RCC 7860 (cell line): ENCODE measurements at regions not wholly inside any gene's neighbourhood (a gene's known extent, or its start where the extent isn't known, plus 50 kb on each side); places are given as distances from the start of the nearest gene placed in this dataset.

ENCODE experiments used
- DNase-seq: peaks from one replicate; pipeline ENCODE4 v3.0.0-alpha.2; 2015; ENCODE audit warnings: low spot score
- FAIRE-seq: peaks from 2 replicates; lab custom pipeline; 2012; peaks lifted over from hg19 to GRCh38; lab: Jason Lieb, UNC

GRCh38 chr6:14738497-14738896, 507.4 kb upstream of the JARID2 start:
- no peak for DNase-seq

DNA sequence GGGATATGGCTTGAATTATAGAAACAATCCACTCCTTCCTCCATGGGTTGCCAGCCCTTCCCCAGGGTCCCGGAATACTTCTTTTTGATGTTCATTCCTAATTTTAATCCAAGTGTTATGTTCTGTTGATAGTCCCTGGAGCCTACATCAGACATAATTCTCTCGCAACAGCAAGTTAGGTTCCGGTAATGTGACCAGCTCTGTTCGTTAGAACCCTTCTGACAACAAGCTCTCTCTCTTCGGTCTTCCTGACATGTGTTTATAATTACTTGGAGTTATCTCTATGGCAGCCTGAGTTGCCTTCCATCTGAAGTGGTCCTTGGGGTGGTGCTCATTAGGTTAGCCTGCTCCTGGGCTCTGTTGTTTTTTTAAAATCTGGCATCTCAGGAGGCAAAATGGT, 506.9 kb upstream of the JARID2 start:
- DNase-seq: no peak
- FAIRE-seq: no peak

More at GRCh38 chr6:14738497-14738896, 507.4 kb upstream of the JARID2 start:
- no peak for FAIRE-seq

GRCh38 chr6:14739827-14740226, 506.0 kb upstream of the JARID2 start:
- no peak for DNase-seq

DNA sequence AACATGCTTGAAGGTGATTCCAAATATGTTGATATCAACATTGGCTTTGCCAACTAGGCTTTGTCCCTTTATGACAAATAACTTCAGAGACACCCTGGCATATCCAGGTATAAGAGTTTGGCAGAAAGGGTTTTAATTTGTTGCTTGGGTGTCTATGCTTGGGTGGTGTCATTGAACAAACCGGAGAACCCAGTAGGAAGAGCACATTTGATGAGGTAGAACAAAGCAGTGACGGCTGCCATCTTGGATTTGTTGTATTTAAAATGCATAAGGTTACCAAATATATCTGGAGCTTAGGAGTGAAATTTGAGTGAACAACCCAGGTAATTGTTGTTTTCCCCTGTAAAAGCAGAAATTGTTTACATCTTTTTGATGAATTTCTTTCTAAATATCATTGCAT, 503.7 kb upstream of the JARID2 start:
- FAIRE-seq: no peak

More at GRCh38 chr6:14739827-14740226, 506.0 kb upstream of the JARID2 start:
- FAIRE-seq: no peak

GRCh38 chr6:14742680-14743079, 503.2 kb upstream of the JARID2 start:
- FAIRE-seq (no peak), DNase-seq (no peak)

More for the DNA sequence above, 503.7 kb upstream of the JARID2 start:
- DNase-seq: no peak

GRCh38 chr6:14743144-14743473, 502.8 kb upstream of the JARID2 start:
- DNase-seq: no peak
- FAIRE-seq: no peak

DNA sequence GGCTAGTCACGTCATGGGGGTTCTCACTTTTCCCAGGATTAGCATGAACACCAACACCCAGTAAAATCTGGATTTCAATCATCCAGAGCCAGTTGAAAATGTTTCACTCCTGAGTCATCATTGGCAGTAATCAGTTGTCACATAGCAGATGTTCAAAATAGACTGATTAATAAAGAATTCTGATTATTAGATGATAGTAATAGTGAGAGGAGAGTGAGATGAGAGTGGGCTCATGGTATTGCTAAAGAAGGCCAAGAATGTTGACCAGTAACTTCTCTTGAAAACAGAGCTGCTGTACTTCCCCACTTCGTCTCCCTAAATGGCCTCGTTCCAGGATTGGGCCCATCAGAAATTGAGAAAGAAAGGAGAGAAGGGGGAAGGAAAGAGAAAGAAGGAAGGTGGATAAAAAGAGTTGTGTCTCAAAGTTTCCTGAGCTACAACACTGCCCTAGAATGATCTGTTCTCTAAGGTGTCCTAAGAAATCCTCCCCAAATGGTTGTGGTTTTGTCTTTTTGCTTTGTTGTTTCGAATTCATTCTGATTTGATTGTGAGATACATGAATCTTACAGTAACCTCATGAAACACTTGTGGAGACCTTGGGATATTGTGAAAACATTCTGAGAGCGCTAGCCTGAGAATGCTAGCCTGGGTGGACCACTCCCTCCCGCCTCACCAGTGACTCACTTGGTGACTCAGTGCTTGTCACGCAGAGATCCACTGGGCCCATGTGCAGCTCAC, 502.2 kb upstream of the JARID2 start:
- peak; percentile 95 for DNase-seq
- FAIRE-seq: peak; percentile 95

- DNase-seq (no peak), FAIRE-seq (no peak)
Measured at GRCh38 chr6:14744212-14744556, 501.7 kb upstream of the JARID2 start.

DNA sequence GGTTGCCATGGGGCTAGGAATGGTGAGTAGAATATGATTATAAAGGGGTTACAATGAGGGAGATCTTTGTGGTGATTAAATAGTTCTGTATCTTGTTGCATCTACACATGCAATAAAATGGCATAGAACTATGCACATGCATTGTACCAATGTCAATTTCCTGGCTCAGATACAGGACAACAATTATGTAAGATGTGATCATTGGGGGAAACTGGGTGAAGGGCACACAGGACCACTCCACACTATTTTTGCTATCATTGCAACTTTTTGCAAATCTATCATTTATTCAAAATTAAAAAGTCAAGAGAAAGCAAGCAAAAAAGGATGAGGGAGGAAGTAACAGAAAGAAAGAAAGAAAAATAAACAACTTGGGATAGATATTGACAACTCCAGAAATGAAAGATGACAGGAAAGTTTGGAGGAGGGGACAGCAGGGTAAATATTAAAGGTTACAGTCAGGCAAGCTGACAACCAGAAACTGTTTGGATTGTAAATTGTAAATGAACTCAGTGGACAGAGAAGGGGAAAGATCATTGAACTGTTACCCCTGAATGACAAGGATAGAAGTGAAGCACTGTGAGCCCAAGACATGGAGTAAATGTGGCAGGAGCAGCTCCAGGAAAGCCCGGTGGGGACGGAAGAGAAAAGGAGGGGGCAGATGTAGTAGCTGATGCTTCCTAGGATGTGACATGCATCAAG, 499.6 kb upstream of the JARID2 start:
- FAIRE-seq: no peak
- DNase-seq: no peak

- no peak for DNase-seq
- FAIRE-seq: no peak
Measured at GRCh38 chr6:14747881-14748520, 497.9 kb upstream of the JARID2 start.

DNA sequence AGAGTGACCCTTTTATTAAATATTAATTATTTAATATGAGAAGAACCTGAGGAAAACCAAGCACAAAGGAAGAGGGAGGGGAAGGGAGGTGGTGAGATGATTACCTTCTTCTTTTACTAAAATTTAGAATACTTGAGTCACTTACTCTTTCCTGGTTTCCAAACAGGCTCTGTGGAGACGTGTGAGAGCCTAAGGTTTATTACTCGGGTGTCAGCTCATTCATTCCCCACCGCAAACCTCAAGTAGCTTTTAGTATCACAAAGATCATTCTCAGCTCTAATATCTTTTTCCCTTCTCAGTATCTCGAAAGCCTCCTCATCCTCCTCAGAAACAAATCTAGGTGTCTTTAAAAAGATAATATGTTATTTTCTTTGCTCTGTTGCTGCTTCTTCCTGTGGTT, 497.2 kb upstream of the JARID2 start:
- no peak for DNase-seq

DNA sequence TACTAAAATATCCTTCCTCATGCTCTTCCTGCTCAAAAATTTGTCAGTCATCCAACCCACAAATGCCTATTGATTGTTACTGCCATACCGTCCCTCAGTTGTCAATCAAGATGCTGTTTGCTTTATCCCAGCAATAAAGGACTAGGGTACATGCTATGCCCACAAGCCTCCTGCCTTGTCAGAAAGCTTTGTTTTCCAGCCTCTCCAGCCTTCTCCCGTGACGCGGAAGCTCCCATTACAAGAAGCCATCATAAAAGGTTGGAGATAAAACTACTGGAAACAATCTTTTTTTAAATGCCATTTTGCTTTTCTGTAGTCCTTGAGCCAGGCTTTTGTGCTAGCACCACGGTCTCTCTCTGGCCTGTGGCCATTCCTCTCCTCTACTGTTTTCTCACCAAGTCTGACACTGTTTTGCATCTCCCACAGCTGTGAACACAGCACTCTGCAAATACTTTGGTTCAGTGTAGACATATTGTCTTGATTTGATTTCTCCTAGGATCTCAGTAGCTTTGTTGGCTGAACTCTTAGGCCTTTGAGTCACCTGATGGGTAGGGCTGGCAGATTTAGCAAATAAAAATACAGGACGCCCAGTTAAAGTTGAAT, 495.7 kb upstream of the JARID2 start:
- DNase-seq (no peak), FAIRE-seq (no peak)

More for the DNA sequence above, 497.2 kb upstream of the JARID2 start:
- FAIRE-seq: no peak

GRCh38 chr6:14751645-14752175, 494.2 kb upstream of the JARID2 start:
- DNase-seq (no peak), FAIRE-seq (no peak)

- no peak for FAIRE-seq
- DNase-seq: no peak
Measured at GRCh38 chr6:14754751-14755513, 490.9 kb upstream of the JARID2 start.

GRCh38 chr6:14756340-14756739, 489.5 kb upstream of the JARID2 start:
- FAIRE-seq (no peak), DNase-seq (no peak)

DNA sequence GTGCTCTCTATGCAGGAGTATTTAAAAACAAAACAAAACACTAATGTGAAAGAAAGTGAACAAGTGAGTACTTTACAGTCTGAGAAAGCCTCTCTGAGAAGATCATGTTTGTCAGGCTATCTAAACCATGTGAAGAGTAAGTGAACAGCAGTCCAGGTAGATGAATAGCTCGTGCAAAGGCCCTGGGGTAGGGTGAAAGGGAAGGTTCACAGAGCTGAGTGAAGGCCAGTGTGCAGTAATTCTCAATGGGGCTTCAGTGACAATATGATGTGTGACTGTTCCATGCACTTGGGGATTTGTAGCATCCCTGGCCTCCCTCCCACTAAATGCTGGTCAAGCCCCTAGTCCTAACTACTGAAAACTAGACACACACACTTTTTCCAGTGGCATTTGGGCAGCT, 488.9 kb upstream of the JARID2 start:
- no peak for FAIRE-seq
- DNase-seq: no peak

DNA sequence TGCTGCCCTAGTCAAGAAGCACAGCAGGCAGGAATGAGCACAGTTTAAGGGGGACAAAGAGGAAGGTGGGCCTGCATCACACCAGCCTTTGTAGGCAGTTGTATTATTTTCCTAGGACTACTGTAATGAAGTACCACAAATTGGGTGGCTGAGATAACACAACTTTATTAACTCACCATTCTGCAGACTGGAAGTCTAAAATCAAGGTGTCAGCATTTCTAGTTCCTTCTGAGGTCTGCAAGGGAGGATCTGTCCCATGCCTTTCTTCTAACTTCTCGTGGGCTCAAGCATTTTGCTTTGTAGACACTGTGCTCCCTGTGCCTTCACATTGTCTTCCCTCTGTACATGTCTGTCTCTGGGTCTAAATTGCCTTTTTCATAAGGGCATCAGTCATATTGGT, 488.5 kb upstream of the JARID2 start:
- DNase-seq (no peak), FAIRE-seq (no peak)

DNA sequence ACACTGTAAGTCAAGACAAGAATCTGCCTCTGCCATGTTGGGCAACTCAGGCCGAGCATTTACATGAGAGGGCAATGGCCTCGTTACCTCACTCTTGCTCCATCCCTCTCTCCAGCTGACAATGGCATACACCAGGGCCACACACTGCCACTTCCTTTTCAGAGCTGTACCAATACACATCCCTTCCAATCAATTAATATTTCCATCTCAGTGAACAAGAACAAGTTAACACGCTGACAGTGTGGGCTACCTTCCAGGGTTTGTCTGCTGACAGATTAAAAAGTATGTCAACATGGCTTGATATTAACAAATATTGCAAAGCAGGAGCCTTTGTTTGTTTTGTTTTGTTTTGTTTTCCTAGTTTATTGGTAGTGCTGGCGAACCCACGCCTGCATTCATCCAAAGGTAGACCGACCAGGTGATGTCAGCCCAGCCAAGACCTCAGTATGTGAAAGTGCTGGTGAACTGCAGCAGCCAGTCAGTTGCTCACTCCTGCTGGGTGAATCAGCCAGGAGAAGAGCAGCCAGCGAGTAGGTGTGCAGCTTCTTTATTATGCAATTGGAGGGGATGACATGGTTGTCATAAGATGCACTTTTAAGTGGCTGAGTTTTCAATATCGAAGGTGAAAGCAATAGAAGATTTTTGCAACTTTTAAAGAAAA, 487.3 kb upstream of the JARID2 start:
- FAIRE-seq: no peak
- no peak for DNase-seq

GRCh38 chr6:14759976-14760672, 485.7 kb upstream of the JARID2 start:
- FAIRE-seq: no peak
- DNase-seq: no peak

DNA sequence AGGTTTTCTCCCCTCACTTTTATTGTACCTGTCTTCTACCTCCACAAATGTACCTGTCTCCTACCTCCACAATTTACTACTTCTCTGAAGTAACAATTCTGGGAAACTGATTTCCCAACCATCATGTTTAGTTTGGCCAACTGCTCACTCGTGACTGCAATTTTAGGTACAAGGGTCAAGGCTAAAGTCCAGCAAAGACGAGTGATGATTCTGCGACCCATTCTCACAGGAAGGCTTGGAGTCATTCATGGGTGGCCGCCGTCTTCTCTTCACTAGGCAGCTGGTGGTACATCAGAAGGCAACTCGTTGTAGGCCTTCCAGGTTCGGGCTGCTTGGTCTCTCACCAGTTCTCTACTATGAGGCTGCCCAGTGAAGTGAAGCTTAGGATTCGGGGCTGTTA, 483.8 kb upstream of the JARID2 start:
- FAIRE-seq: no peak

More for the DNA sequence above, 483.8 kb upstream of the JARID2 start:
- no peak for DNase-seq
